CD4-positive, alpha-beta T cell (primary cell): ENCODE measurements at regions not wholly inside any gene's neighbourhood (a gene's known extent, or its start where the extent isn't known, plus 50 kb on each side); places are given as distances from the start of the nearest gene placed in this dataset.

Experiments
- ATAC-seq: fragments of 200-7000 bp; cut with Tn5 transposase; one replicate; pipeline ENCODE4 v1.10.0; 2022; ENCODE audit warnings: mild to moderate bottlenecking; ENCODE audit not compliant: poor library complexity
- CTCF ChIA-PET: fragments of 350-600 bp; sonication (Branson Sonifier 250); formaldehyde crosslinking; loops from one replicate; lab custom pipeline; 2021; ENCODE audit warnings: antibody characterized with exemption, inconsistent platforms; lab: Charles Lee
- POLR2A ChIA-PET: fragments of 350-600 bp; sonication (Branson Sonifier 250); formaldehyde crosslinking; loops from one replicate; lab custom pipeline; 2021; ENCODE audit warnings: antibody characterized with exemption, inconsistent platforms; lab: Charles Lee
- DNase-seq, 14 experiments: peaks; one replicate each; pipeline ENCODE4 v3.0.0-alpha.2; 2013 to 2020; ENCODE audit warnings: mixed read lengths in 2 of 14
- H3K27ac ChIP-seq, 2 donors: one replicate each; pipeline versions ENCODE4 v1.5.1 to v1.7.0; 2013; ENCODE audit warnings: low read length in 2 of 2, low read depth in 1 of 2, mild to moderate bottlenecking in 1 of 2
- H3K27me3 ChIP-seq, 2 experiments: 1 replicate in 1 of 2; 2 replicates in 1 of 2; pipeline versions ENCODE4 v1.6.1 to v1.7.0; 2013; ENCODE audit warnings: low read length in 2 of 2, control low read depth in 1 of 2, mild to moderate bottlenecking in 1 of 2, moderate library complexity in 1 of 2; ENCODE audit not compliant: insufficient read depth in 2 of 2, control insufficient read depth in 1 of 2
- H3K36me3 ChIP-seq: one replicate; pipeline ENCODE4 v1.6.1; 2013; ENCODE audit warnings: low read length, control low read depth; ENCODE audit not compliant: insufficient read depth
- H3K4me1 ChIP-seq: one replicate; pipeline ENCODE4 v1.6.1; 2013; ENCODE audit warnings: low read length, control low read depth; ENCODE audit not compliant: insufficient read depth
- H3K4me3 ChIP-seq: one replicate; pipeline ENCODE4 v1.5.1; 2013; ENCODE audit warnings: mild to moderate bottlenecking, low read length, moderate library complexity
- H3K9me3 ChIP-seq, 2 experiments: 1 replicate in 1 of 2; 2 replicates in 1 of 2; pipeline versions ENCODE4 v1.6.1 to v1.7.0; 2013; ENCODE audit warnings: low read length in 2 of 2, mild to moderate bottlenecking in 2 of 2, control low read depth in 1 of 2, moderate library complexity in 1 of 2; ENCODE audit not compliant: control insufficient read depth in 1 of 2, insufficient read depth in 1 of 2
- H3K27ac Mint-ChIP-seq: one replicate; pipeline ENCODE4 v1.8.0; 2020; ENCODE audit warnings: mixed read lengths
- H3K27me3 Mint-ChIP-seq: one replicate; pipeline ENCODE4 v1.8.0; 2021; ENCODE audit warnings: mixed read lengths
- H3K36me3 Mint-ChIP-seq: one replicate; pipeline ENCODE4 v1.8.0; 2021; ENCODE audit warnings: low read depth, mixed read lengths
- H3K4me1 Mint-ChIP-seq: one replicate; pipeline ENCODE4 v1.8.0; 2021; ENCODE audit warnings: low read depth, mixed read lengths
- H3K4me3 Mint-ChIP-seq: one replicate; pipeline ENCODE4 v1.8.0; 2020; ENCODE audit warnings: mild to moderate bottlenecking, mixed read lengths
- H3K9me3 Mint-ChIP-seq: one replicate; pipeline ENCODE4 v1.8.0; 2020; ENCODE audit warnings: mixed read lengths
- CTCF ChIP-seq: fragments of 200-600 bp; IDR thresholded peaks from one replicate; pipeline ENCODE4 v1.8.0; 2022; ENCODE audit warnings: antibody characterized with exemption, mild to moderate bottlenecking
- intact Hi-C, 2 experiments: fragments of 100-400 bp; cut with DNase I in 1 of 2; cut with micrococcal nuclease in 1 of 2; formaldehyde crosslinking; loops; one replicate each; pipeline versions ENCODE4 v1.15.1 to v1.9.0; 2023 to 2025; cut with DNase I, micrococcal nuclease

DNA sequence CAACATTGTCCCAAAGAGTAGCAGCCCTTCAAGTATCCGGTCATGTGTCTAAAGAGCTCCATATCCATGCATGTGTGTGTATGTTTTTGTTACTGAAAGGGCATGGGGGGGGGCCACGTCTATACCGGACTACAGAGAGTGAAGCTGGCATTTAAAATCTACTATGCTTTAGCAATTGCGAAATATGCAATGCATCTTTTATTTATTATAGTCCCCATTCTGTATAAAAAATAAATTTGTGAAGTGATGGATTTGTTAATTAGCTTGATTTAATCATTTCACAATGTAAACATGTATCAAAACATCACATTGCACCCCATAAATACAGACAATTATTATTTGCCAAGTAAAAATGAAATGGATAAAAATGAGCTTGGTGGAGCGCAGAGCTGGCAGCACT lies 149.4 kb upstream of the ID2 start:
- Mint-ChIP-seq H3K36me3 (no peaks in the 10 kb centered on the region), H3K9me3 (peaks cover 2% of the 10 kb centered on the region), H3K4me3 (no peak overlapping the region), H3K27me3 (no peaks in the 10 kb centered on the region), H3K4me1 (no peaks in the 10 kb centered on the region), H3K27ac (no peak overlapping the region)
- peaks cover 15% of the 10 kb centered on the region for H3K4me1 ChIP-seq
- POLR2A ChIA-PET = no interaction called here
- TF ChIP-seq CTCF = no peak
- no peak overlapping the region for H3K27ac ChIP-seq
- peaks cover 0 to 11% of the 10 kb centered on the region in 2 experiments for H3K9me3 ChIP-seq
- no peaks in the 10 kb centered on the region for H3K36me3 ChIP-seq
- intact Hi-C loops = no loop called here
- ATAC-seq (no peak), DNase-seq (no peak)
- H3K27me3 ChIP-seq = no peaks in the 10 kb centered on the region
- no peak overlapping the region for H3K4me3 ChIP-seq
- CTCF ChIA-PET = no interaction called here

DNA sequence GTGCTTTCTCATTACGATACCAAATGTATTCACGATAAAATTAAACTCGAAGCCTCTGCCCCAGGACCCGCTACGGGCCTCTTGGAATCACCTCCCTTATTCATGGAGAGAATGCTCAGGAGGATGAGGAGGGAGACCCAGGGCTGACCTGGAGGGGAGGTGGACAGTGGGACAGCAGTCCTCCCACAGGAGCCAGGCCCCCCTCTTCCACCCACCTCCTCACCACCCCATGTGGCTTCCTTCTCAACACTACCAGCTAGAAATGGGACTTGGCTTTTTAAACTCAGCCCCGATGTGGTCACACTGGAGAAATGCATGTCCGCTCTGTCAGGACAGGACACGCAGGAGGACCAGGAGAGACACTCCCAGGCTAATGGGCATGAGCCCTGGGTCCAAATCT lies 147.9 kb upstream of the ID2 start:
- Mint-ChIP-seq H3K36me3 (no peaks in the 10 kb centered on the region), H3K4me1 (no peaks in the 10 kb centered on the region), H3K27me3 (no peaks in the 10 kb centered on the region), H3K27ac (no peak overlapping the region), H3K4me3 (no peak overlapping the region), H3K9me3 (peaks cover 2% of the 10 kb centered on the region)
- ChIA-PET POLR2A (no interaction called here), CTCF (no interaction called here)
- Histone ChIP-seq H3K27ac (no peak overlapping the region), H3K27me3 (no peaks in the 10 kb centered on the region), H3K4me1 (peaks cover 15% of the 10 kb centered on the region), H3K4me3 (no peak overlapping the region), H3K36me3 (no peaks in the 10 kb centered on the region), H3K9me3 (peaks cover 0 to 11% of the 10 kb centered on the region in 2 experiments)
- no peak for TF ChIP-seq CTCF
- DNase-seq (no peak), ATAC-seq (no peak)
- intact Hi-C loops = no loop called here

- Mint-ChIP-seq H3K4me3 (no peak overlapping the region), H3K9me3 (peaks cover 2% of the 10 kb centered on the region), H3K27ac (no peak overlapping the region), H3K4me1 (no peaks in the 10 kb centered on the region), H3K36me3 (no peaks in the 10 kb centered on the region), H3K27me3 (no peaks in the 10 kb centered on the region)
- Histone ChIP-seq H3K27ac (no peak overlapping the region), H3K27me3 (no peaks in the 10 kb centered on the region), H3K36me3 (no peaks in the 10 kb centered on the region), H3K4me3 (no peak overlapping the region), H3K4me1 (peaks cover 20% of the 10 kb centered on the region), H3K9me3 (peaks cover 0 to 11% of the 10 kb centered on the region in 2 experiments)
- DNase-seq (no peak), ATAC-seq (no peak)
- no peak for TF ChIP-seq CTCF
- intact Hi-C loops = no loop called here
- ChIA-PET POLR2A (no interaction called here), CTCF (no interaction called here)
Measured at GRCh38 chr2:8534386-8534728, 147.5 kb upstream of the ID2 start.
